GM18505 (cell line): ENCODE measurements at regions not wholly inside any gene's neighbourhood (a gene's known extent, or its start where the extent isn't known, plus 50 kb on each side); places are given as distances from the start of the nearest gene placed in this dataset.

ENCODE experiments used
- ATAC-seq: cut with Tn5 transposase; IDR thresholded peaks from one replicate; pipeline ENCODE4 v1.9.1; 2021; ENCODE audit not compliant: unreplicated experiment
- POLR2A ChIP-seq: IDR thresholded peaks from 4 replicates; pipeline ENCODE4 v1.6.1; 2011; ENCODE audit warnings: borderline replicate concordance; ENCODE audit not compliant: insufficient read depth, insufficient read length; ENCODE audit errors: extremely low read depth

- TF ChIP-seq POLR2A: no peak
These were observed 79.1 kb downstream of the TRIB2 start for GRCh38 chr2:12795851-12796250.

GRCh38 chr2:12796657-12797056 is 79.9 kb downstream of the TRIB2 start:
- TF ChIP-seq POLR2A: no peak
- ATAC-seq: no peak

More at GRCh38 chr2:12795851-12796250, 79.1 kb downstream of the TRIB2 start:
- ATAC-seq: no peak

GRCh38 chr2:12797815-12798214 is 81.1 kb downstream of the TRIB2 start:
- no peak for TF ChIP-seq POLR2A
- ATAC-seq: no peak

- ATAC-seq: no peak
- no peak for TF ChIP-seq POLR2A
These were observed 86.9 kb downstream of the TRIB2 start for GRCh38 chr2:12803607-12804006.

GRCh38 chr2:12804091-12804856 is 87.5 kb downstream of the TRIB2 start:
- no peak for TF ChIP-seq POLR2A
- no peak for ATAC-seq

- no peak for ATAC-seq
- TF ChIP-seq POLR2A: no peak
These were observed 88.3 kb downstream of the TRIB2 start for GRCh38 chr2:12805033-12805432.

GRCh38 chr2:12806549-12807242 is 90.0 kb downstream of the TRIB2 start:
- TF ChIP-seq POLR2A: no peak
- no peak for ATAC-seq

- TF ChIP-seq POLR2A: no peak
- ATAC-seq: no peak
These were observed 91.4 kb downstream of the TRIB2 start for GRCh38 chr2:12807907-12808810.

- no peak for ATAC-seq
- no peak for TF ChIP-seq POLR2A
These were observed 92.8 kb downstream of the TRIB2 start for GRCh38 chr2:12809526-12809925.

GRCh38 chr2:12811916-12812315 is 95.2 kb downstream of the TRIB2 start:
- ATAC-seq: no peak
- no peak for TF ChIP-seq POLR2A

GRCh38 chr2:12813166-12813565 is 96.4 kb downstream of the TRIB2 start:
- ATAC-seq: no peak
- TF ChIP-seq POLR2A: no peak

GRCh38 chr2:12816379-12817306 is 99.9 kb downstream of the TRIB2 start:
- no peak for ATAC-seq
- TF ChIP-seq POLR2A: no peak

- TF ChIP-seq POLR2A: no peak
- ATAC-seq: no peak
These were observed 101.1 kb downstream of the TRIB2 start for GRCh38 chr2:12817870-12818269.

GRCh38 chr2:12818416-12819102 is 101.8 kb downstream of the TRIB2 start:
- no peak for ATAC-seq
- TF ChIP-seq POLR2A: no peak
